SK-N-SH treated with all-trans-retinoic acid at 6 μM for 48 hours (cell line): ENCODE measurements at regions not wholly inside any gene's neighbourhood (a gene's known extent, or its start where the extent isn't known, plus 50 kb on each side); places are given as distances from the start of the nearest gene placed in this dataset.

Source experiments
- CSDC2 ChIP-seq: fragments of 250-450 bp; sonication (Bioruptor Pico); IDR thresholded peaks from 2 replicates; pipeline ENCODE4 v1.5.0; 2020; ENCODE audit warnings: mild to moderate bottlenecking, moderate library complexity
- CSRNP3 ChIP-seq: fragments of 250-450 bp; sonication (Bioruptor Pico); IDR thresholded peaks from 2 replicates; pipeline ENCODE4 v1.5.1; 2021; ENCODE audit warnings: mild to moderate bottlenecking, moderate library complexity
- ESRRG ChIP-seq: fragments of 250-450 bp; sonication (Bioruptor Pico); IDR thresholded peaks from 2 replicates; pipeline ENCODE4 v1.6.1; 2021; ENCODE audit warnings: mild to moderate bottlenecking
- OSR1 ChIP-seq: fragments of 250-450 bp; sonication (Bioruptor Pico); IDR thresholded peaks from 2 replicates; pipeline ENCODE4 v1.8.0; 2022; ENCODE audit warnings: moderate library complexity, mild to moderate bottlenecking, inconsistent platforms
- PATZ1 ChIP-seq: fragments of 250-450 bp; sonication (Bioruptor Pico); IDR thresholded peaks from 2 replicates; pipeline ENCODE4 v1.8.0; 2020; ENCODE audit warnings: mild to moderate bottlenecking, moderate library complexity, borderline replicate concordance
- POU6F1 ChIP-seq: fragments of 250-450 bp; sonication (Bioruptor Pico); IDR thresholded peaks from 2 replicates; pipeline ENCODE4 v1.8.0; 2021; ENCODE audit warnings: low read depth, mild to moderate bottlenecking, moderate library complexity, borderline replicate concordance
- ZFP30 ChIP-seq: fragments of 450-650 bp; formaldehyde crosslinking; IDR thresholded peaks from 2 replicates; pipeline ENCODE4 v1.5.0; 2022; ENCODE audit warnings: mild to moderate bottlenecking, moderate library complexity

- TF ChIP-seq POU6F1 (CRISPR knock-in tag) (no peak), PATZ1 (no peak), ZFP30 (CRISPR knock-in tag) (no peak), ESRRG (no peak), OSR1 (CRISPR knock-in tag) (no peak), CSRNP3 (CRISPR knock-in tag) (no peak), CSDC2 (CRISPR knock-in tag) (no peak)
Measured at GRCh38 chr6:125516644-125517043, 214.9 kb upstream of the HDDC2 start.
